ENCODE measurements at regions not wholly inside any gene's neighbourhood (a gene's known extent, or its start where the extent isn't known, plus 50 kb on each side); places are given as distances from the start of the nearest gene placed in this dataset.

DNA sequence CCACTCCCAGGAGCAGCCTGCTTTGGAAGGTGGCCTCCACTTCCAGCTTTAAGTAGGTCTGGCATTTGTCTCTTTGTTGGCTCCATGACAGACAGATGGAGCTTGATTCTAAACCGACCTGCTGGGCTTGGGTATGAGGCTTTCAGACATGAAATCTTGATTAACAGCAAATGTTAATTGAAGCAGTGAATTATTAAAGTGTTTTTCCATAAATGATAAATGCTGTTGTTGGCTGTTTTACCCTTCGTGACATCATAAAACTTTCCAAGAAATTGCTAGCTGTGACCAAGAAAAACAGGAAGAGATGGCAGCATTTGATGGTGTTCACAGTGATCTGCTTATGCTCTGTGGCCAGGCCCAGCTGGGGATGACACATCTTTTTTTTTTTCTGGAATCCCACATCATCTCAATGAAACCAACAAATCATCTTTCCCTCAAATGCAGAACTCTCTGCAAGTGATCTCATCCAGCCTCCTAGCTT lies 66.1 kb downstream of the RBMXL2 start:
- no peak for TF ChIP-seq ZBTB43 (CRISPR knock-in tag; IDR thresholded peaks at IDR 0.05)
- TF ChIP-seq AFF4 (CRISPR knock-in tag; IDR thresholded peaks at IDR 0.05; ENCODE audit: borderline replicate concordance): no peak
- no peak for TF ChIP-seq STAT6 (CRISPR knock-in tag; conservative IDR thresholded peaks at IDR 0.05; ENCODE audit: low read depth)
- TF ChIP-seq ZNF263 (CRISPR knock-in tag; IDR thresholded peaks at IDR 0.05; ENCODE audit: low read depth): no peak
- TF ChIP-seq, protein P1, sequence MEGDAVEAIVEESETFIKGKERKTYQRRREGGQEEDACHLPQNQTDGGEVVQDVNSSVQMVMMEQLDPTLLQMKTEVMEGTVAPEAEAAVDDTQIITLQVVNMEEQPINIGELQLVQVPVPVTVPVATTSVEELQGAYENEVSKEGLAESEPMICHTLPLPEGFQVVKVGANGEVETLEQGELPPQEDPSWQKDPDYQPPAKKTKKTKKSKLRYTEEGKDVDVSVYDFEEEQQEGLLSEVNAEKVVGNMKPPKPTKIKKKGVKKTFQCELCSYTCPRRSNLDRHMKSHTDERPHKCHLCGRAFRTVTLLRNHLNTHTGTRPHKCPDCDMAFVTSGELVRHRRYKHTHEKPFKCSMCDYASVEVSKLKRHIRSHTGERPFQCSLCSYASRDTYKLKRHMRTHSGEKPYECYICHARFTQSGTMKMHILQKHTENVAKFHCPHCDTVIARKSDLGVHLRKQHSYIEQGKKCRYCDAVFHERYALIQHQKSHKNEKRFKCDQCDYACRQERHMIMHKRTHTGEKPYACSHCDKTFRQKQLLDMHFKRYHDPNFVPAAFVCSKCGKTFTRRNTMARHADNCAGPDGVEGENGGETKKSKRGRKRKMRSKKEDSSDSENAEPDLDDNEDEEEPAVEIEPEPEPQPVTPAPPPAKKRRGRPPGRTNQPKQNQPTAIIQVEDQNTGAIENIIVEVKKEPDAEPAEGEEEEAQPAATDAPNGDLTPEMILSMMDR (IDR thresholded peaks at IDR 0.05): no peak
- no peak for TF ChIP-seq JUN (CRISPR knock-in tag; IDR thresholded peaks at IDR 0.05)
- TF ChIP-seq TCF7 (CRISPR knock-in tag; IDR thresholded peaks at IDR 0.05; ENCODE audit: low read depth): no peak

Measured in WTC11 (cell line).